HG02623 (cell line): ENCODE measurements at regions not wholly inside any gene's neighbourhood (a gene's known extent, or its start where the extent isn't known, plus 50 kb on each side); places are given as distances from the start of the nearest gene placed in this dataset.

ENCODE experiments used
- ATAC-seq: cut with Tn5 transposase; IDR thresholded peaks from one replicate; pipeline ENCODE4 v1.9.1; 2021; ENCODE audit warnings: moderate library complexity; ENCODE audit not compliant: unreplicated experiment

GRCh38 chr3:22451501-22451900 is 700.5 kb upstream of the ZNF385D start:
- no peak for ATAC-seq

GRCh38 chr3:22453906-22454535 is 703.0 kb upstream of the ZNF385D start:
- ATAC-seq, result no peak

GRCh38 chr3:22469995-22470394 is 719.0 kb upstream of the ZNF385D start:
- no peak for ATAC-seq

- ATAC-seq, result no peak
These were observed 720.5 kb upstream of the ZNF385D start for GRCh38 chr3:22471557-22471956.

GRCh38 chr3:22474706-22475445 is 723.9 kb upstream of the ZNF385D start:
- no peak for ATAC-seq

- ATAC-seq, result no peak
These were observed 724.7 kb upstream of the ZNF385D start for GRCh38 chr3:22475665-22476240.

GRCh38 chr3:22476976-22477375 is 726.0 kb upstream of the ZNF385D start:
- ATAC-seq, result no peak

GRCh38 chr3:22485954-22486353 is 717.2 kb upstream of the UBE2E2 start:
- no peak for ATAC-seq

- no peak for ATAC-seq
These were observed 712.4 kb upstream of the UBE2E2 start for GRCh38 chr3:22490747-22491146.

- no peak for ATAC-seq
These were observed 711.8 kb upstream of the UBE2E2 start for GRCh38 chr3:22491344-22491743.

GRCh38 chr3:22492342-22492741 is 710.8 kb upstream of the UBE2E2 start:
- ATAC-seq, result no peak

GRCh38 chr3:22495241-22495640 is 707.9 kb upstream of the UBE2E2 start:
- no peak for ATAC-seq

- no peak for ATAC-seq
These were observed 707.3 kb upstream of the UBE2E2 start for GRCh38 chr3:22495791-22496190.

GRCh38 chr3:22496641-22497040 is 706.5 kb upstream of the UBE2E2 start:
- ATAC-seq, result no peak

- ATAC-seq, result no peak
These were observed 696.3 kb upstream of the UBE2E2 start for GRCh38 chr3:22506871-22507270.

GRCh38 chr3:22507709-22508108 is 695.4 kb upstream of the UBE2E2 start:
- no peak for ATAC-seq

GRCh38 chr3:22523925-22524324 is 679.2 kb upstream of the UBE2E2 start:
- no peak for ATAC-seq

GRCh38 chr3:22526266-22526837 is 676.8 kb upstream of the UBE2E2 start:
- no peak for ATAC-seq

GRCh38 chr3:22536541-22536940 is 666.6 kb upstream of the UBE2E2 start:
- no peak for ATAC-seq

- no peak for ATAC-seq
These were observed 665.6 kb upstream of the UBE2E2 start for GRCh38 chr3:22537560-22537959.

- no peak for ATAC-seq
These were observed 660.8 kb upstream of the UBE2E2 start for GRCh38 chr3:22542311-22542710.
